ENCODE measurements at regions not wholly inside any gene's neighbourhood (a gene's known extent, or its start where the extent isn't known, plus 50 kb on each side); places are given as distances from the start of the nearest gene placed in this dataset.

- no peaks in the 10 kb centered on the region for H3K36me3 Mint-ChIP-seq
- H3K27me3 Mint-ChIP-seq, result no peaks in the 10 kb centered on the region
- no peak overlapping the region for H3K27ac Mint-ChIP-seq
- no peak for DNase-seq
- no peak for ATAC-seq (ENCODE audit: low read depth)
- H3K4me1 Mint-ChIP-seq, result no peaks in the 10 kb centered on the region
- H3K9me3 Mint-ChIP-seq, result peaks cover 2% of the 10 kb centered on the region
- POLR2A ChIA-PET, result no interaction called here
- H3K4me3 Mint-ChIP-seq, result no peak overlapping the region
Measured at GRCh38 chr9:11735391-11735790, 957.8 kb upstream of the TYRP1 start.

GRCh38 chr9:11742471-11742870 is 950.7 kb upstream of the TYRP1 start:
- POLR2A ChIA-PET, result no interaction called here
- Mint-ChIP-seq H3K36me3 (no peaks in the 10 kb centered on the region), H3K27ac (no peak overlapping the region), H3K4me3 (no peak overlapping the region), H3K9me3 (peaks cover 4% of the 10 kb centered on the region), H3K27me3 (no peaks in the 10 kb centered on the region), H3K4me1 (no peaks in the 10 kb centered on the region)
- ATAC-seq (ENCODE audit: low read depth), result no peak
- DNase-seq, result no peak

- H3K27me3 Mint-ChIP-seq, result no peaks in the 10 kb centered on the region
- no peaks in the 10 kb centered on the region for H3K36me3 Mint-ChIP-seq
- H3K4me1 Mint-ChIP-seq, result no peaks in the 10 kb centered on the region
- no peak for DNase-seq
- H3K9me3 Mint-ChIP-seq, result peaks cover 4% of the 10 kb centered on the region
- no peak for ATAC-seq (ENCODE audit: low read depth)
- H3K4me3 Mint-ChIP-seq, result no peak overlapping the region
- H3K27ac Mint-ChIP-seq, result no peak overlapping the region
- POLR2A ChIA-PET, result no interaction called here
Measured at GRCh38 chr9:11743356-11743755, 949.8 kb upstream of the TYRP1 start.

- Mint-ChIP-seq H3K4me3 (no peak overlapping the region), H3K4me1 (no peaks in the 10 kb centered on the region), H3K27me3 (no peaks in the 10 kb centered on the region), H3K36me3 (no peaks in the 10 kb centered on the region), H3K9me3 (peaks cover 3% of the 10 kb centered on the region), H3K27ac (no peak overlapping the region)
- DNase-seq (no peak), ATAC-seq (ENCODE audit: low read depth) (no peak)
- POLR2A ChIA-PET, result no interaction called here
Measured at GRCh38 chr9:11749396-11749795, 943.8 kb upstream of the TYRP1 start.

- ATAC-seq (ENCODE audit: low read depth) (no peak), DNase-seq (no peak)
- peaks cover 2% of the 10 kb centered on the region for H3K9me3 Mint-ChIP-seq
- no peaks in the 10 kb centered on the region for H3K27me3 Mint-ChIP-seq
- H3K4me1 Mint-ChIP-seq, result no peaks in the 10 kb centered on the region
- no peaks in the 10 kb centered on the region for H3K36me3 Mint-ChIP-seq
- POLR2A ChIA-PET, result no interaction called here
- no peak overlapping the region for H3K4me3 Mint-ChIP-seq
- no peak overlapping the region for H3K27ac Mint-ChIP-seq
Measured at GRCh38 chr9:11755951-11756350, 937.2 kb upstream of the TYRP1 start.

GRCh38 chr9:11757408-11757807 is 935.8 kb upstream of the TYRP1 start:
- peaks cover 2% of the 10 kb centered on the region for H3K9me3 Mint-ChIP-seq

GRCh38 chr9:11758016-11758415 is 935.2 kb upstream of the TYRP1 start:
- Mint-ChIP-seq H3K27ac (no peak overlapping the region), H3K9me3 (peaks cover 2% of the 10 kb centered on the region), H3K4me1 (no peaks in the 10 kb centered on the region), H3K27me3 (no peaks in the 10 kb centered on the region), H3K4me3 (no peak overlapping the region), H3K36me3 (no peaks in the 10 kb centered on the region)
- ATAC-seq (ENCODE audit: low read depth) (no peak), DNase-seq (no peak)
- POLR2A ChIA-PET, result no interaction called here

More at GRCh38 chr9:11757408-11757807, 935.8 kb upstream of the TYRP1 start:
- no peaks in the 10 kb centered on the region for H3K27me3 Mint-ChIP-seq
- no peak overlapping the region for H3K4me3 Mint-ChIP-seq
- no peak for ATAC-seq (ENCODE audit: low read depth)
- DNase-seq, result no peak
- H3K27ac Mint-ChIP-seq, result no peak overlapping the region
- no peaks in the 10 kb centered on the region for H3K36me3 Mint-ChIP-seq
- POLR2A ChIA-PET, result no interaction called here
- no peaks in the 10 kb centered on the region for H3K4me1 Mint-ChIP-seq

- H3K9me3 Mint-ChIP-seq, result peaks cover 6% of the 10 kb centered on the region
- no peak overlapping the region for H3K27ac Mint-ChIP-seq
- no peaks in the 10 kb centered on the region for H3K36me3 Mint-ChIP-seq
- DNase-seq (no peak), ATAC-seq (ENCODE audit: low read depth) (no peak)
- no peak overlapping the region for H3K4me3 Mint-ChIP-seq
- POLR2A ChIA-PET, result no interaction called here
- H3K4me1 Mint-ChIP-seq, result no peaks in the 10 kb centered on the region
- no peaks in the 10 kb centered on the region for H3K27me3 Mint-ChIP-seq
Measured at GRCh38 chr9:11779971-11780370, 913.2 kb upstream of the TYRP1 start.

- Mint-ChIP-seq H3K27me3 (no peaks in the 10 kb centered on the region), H3K27ac (no peak overlapping the region), H3K4me1 (no peaks in the 10 kb centered on the region), H3K9me3 (peaks cover 4% of the 10 kb centered on the region), H3K4me3 (no peak overlapping the region), H3K36me3 (no peaks in the 10 kb centered on the region)
- no peak for DNase-seq
- no peak for ATAC-seq (ENCODE audit: low read depth)
- POLR2A ChIA-PET, result no interaction called here
Measured at GRCh38 chr9:11792870-11793269, 900.3 kb upstream of the TYRP1 start.

- no peaks in the 10 kb centered on the region for H3K36me3 Mint-ChIP-seq
- ATAC-seq (ENCODE audit: low read depth), result no peak
- POLR2A ChIA-PET, result no interaction called here
- DNase-seq, result no peak
- peaks cover 8% of the 10 kb centered on the region for H3K9me3 Mint-ChIP-seq
- no peak overlapping the region for H3K4me3 Mint-ChIP-seq
- H3K27me3 Mint-ChIP-seq, result no peaks in the 10 kb centered on the region
- no peak overlapping the region for H3K27ac Mint-ChIP-seq
- no peaks in the 10 kb centered on the region for H3K4me1 Mint-ChIP-seq
Measured at GRCh38 chr9:11794984-11795383, 898.2 kb upstream of the TYRP1 start.

- H3K4me1 Mint-ChIP-seq, result no peaks in the 10 kb centered on the region
- DNase-seq (no peak), ATAC-seq (ENCODE audit: low read depth) (no peak)
- H3K27me3 Mint-ChIP-seq, result no peaks in the 10 kb centered on the region
- POLR2A ChIA-PET, result no interaction called here
- H3K4me3 Mint-ChIP-seq, result no peak overlapping the region
- peaks cover 7% of the 10 kb centered on the region for H3K9me3 Mint-ChIP-seq
- no peaks in the 10 kb centered on the region for H3K36me3 Mint-ChIP-seq
- no peak overlapping the region for H3K27ac Mint-ChIP-seq
Measured at GRCh38 chr9:11805969-11806368, 887.2 kb upstream of the TYRP1 start.

- H3K4me1 Mint-ChIP-seq, result no peaks in the 10 kb centered on the region
- H3K36me3 Mint-ChIP-seq, result no peaks in the 10 kb centered on the region
- no peaks in the 10 kb centered on the region for H3K27me3 Mint-ChIP-seq
- H3K4me3 Mint-ChIP-seq, result no peak overlapping the region
- peaks cover 4% of the 10 kb centered on the region for H3K9me3 Mint-ChIP-seq
- ATAC-seq (ENCODE audit: low read depth), result no peak
- H3K27ac Mint-ChIP-seq, result no peak overlapping the region
- DNase-seq, result no peak
- POLR2A ChIA-PET, result no interaction called here
Measured at GRCh38 chr9:11821306-11821975, 871.7 kb upstream of the TYRP1 start.

GRCh38 chr9:11828201-11828600 is 865.0 kb upstream of the TYRP1 start:
- DNase-seq, result no peak
- H3K4me3 Mint-ChIP-seq, result no peak overlapping the region
- peaks cover 6% of the 10 kb centered on the region for H3K9me3 Mint-ChIP-seq
- H3K27me3 Mint-ChIP-seq, result no peaks in the 10 kb centered on the region
- no peak overlapping the region for H3K27ac Mint-ChIP-seq
- ATAC-seq (ENCODE audit: low read depth), result no peak
- no peaks in the 10 kb centered on the region for H3K36me3 Mint-ChIP-seq
- H3K4me1 Mint-ChIP-seq, result no peaks in the 10 kb centered on the region
- POLR2A ChIA-PET, result no interaction called here

- H3K4me3 Mint-ChIP-seq, result no peak overlapping the region
- H3K36me3 Mint-ChIP-seq, result no peaks in the 10 kb centered on the region
- H3K27me3 Mint-ChIP-seq, result no peaks in the 10 kb centered on the region
- DNase-seq (no peak), ATAC-seq (ENCODE audit: low read depth) (no peak)
- no peaks in the 10 kb centered on the region for H3K4me1 Mint-ChIP-seq
- no peak overlapping the region for H3K27ac Mint-ChIP-seq
- peaks cover 12% of the 10 kb centered on the region for H3K9me3 Mint-ChIP-seq
- POLR2A ChIA-PET, result no interaction called here
Measured at GRCh38 chr9:11833056-11833455, 860.1 kb upstream of the TYRP1 start.

GRCh38 chr9:11868795-11869194 is 824.4 kb upstream of the TYRP1 start:
- no peaks in the 10 kb centered on the region for H3K36me3 Mint-ChIP-seq
- peaks cover 2% of the 10 kb centered on the region for H3K9me3 Mint-ChIP-seq
- ATAC-seq (ENCODE audit: low read depth), result no peak
- no peaks in the 10 kb centered on the region for H3K4me1 Mint-ChIP-seq
- H3K4me3 Mint-ChIP-seq, result no peak overlapping the region
- POLR2A ChIA-PET, result no interaction called here
- H3K27ac Mint-ChIP-seq, result no peak overlapping the region
- H3K27me3 Mint-ChIP-seq, result no peaks in the 10 kb centered on the region
- no peak for DNase-seq
